ENCODE measurements at regions not wholly inside any gene's neighbourhood (a gene's known extent, or its start where the extent isn't known, plus 50 kb on each side); places are given as distances from the start of the nearest gene placed in this dataset.
"Not testable (repeated sequence)": the region's sequence is repeated elsewhere in the genome, so short reads cannot be mapped to it uniquely, and the experiment has no call there.

DNA sequence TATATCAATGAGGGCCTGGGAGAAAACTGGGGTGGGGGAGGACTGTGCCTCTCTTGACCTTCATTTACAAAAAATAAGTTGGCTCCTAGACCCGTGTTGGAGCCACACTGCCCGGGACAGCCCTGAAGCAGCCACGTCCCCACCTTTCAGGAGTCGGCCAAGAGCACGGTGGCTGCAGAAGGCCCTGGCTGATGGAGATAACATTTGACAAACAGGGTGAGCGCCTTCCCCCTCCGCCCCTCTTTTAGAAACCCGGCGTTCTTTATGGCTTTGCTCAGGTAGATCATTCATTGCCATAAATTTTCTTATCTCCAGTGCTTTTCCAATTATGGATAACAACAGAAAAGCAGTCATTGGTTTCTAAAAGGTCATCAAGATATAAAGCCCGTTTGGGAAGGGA lies 398.1 kb upstream of the TNRC6C start:
- H3K27ac ChIP-seq (ENCODE audit: low read length), result no peak overlapping the region
- Mint-ChIP-seq H3K9me3 (no peaks in the 10 kb centered on the region), H3K27ac (no peak overlapping the region), H3K4me3 (no peak overlapping the region), H3K4me1 (no peaks in the 10 kb centered on the region), H3K27me3 (peaks cover 5 to 10% of the 10 kb centered on the region in 2 donors), H3K36me3 (no peaks in the 10 kb centered on the region)
- no peaks in the 10 kb centered on the region for H3K9me3 ChIP-seq
- ATAC-seq (replicated peaks in 1 of 4) (no peak), DNase-seq (no peak)
- POLR2A ChIA-PET, result no interaction called here
- peaks cover 0 to 37% of the 10 kb centered on the region in 2 experiments for H3K27me3 ChIP-seq (replicated peaks in 1 of 2; ENCODE audit: control insufficient read depth in 2 of 2, extremely low read depth in 1 of 2, insufficient read depth in 2 of 2, low read length in 1 of 2)
- no peak overlapping the region for H3K4me3 ChIP-seq (ENCODE audit: control insufficient read depth in 1 of 2, extremely low read depth in 1 of 2, low read length in 1 of 2)
- WGBS (ENCODE audit: insufficient coverage), result 83% methylated on average over 7 of the region's 10 CpGs
- H3K4me1 ChIP-seq (ENCODE audit: control insufficient read depth in 1 of 2, extremely low read depth in 1 of 2, insufficient read depth in 2 of 2, low read length in 2 of 2), result peaks cover 0 to 3% of the 10 kb centered on the region in 2 experiments
- CTCF ChIA-PET, result no interaction called here
- H3K36me3 ChIP-seq (ENCODE audit: control insufficient read depth in 2 of 2, extremely low read depth in 1 of 2, insufficient read depth in 1 of 2, low read length in 1 of 2), result no peaks in the 10 kb centered on the region

GRCh38 chr17:77560841-77561240 lies 397.7 kb upstream of the TNRC6C start:
- no peak overlapping the region for H3K27ac ChIP-seq (ENCODE audit: low read length)
- 83% methylated on average over 10 of the region's 13 CpGs for WGBS (ENCODE audit: insufficient coverage)
- H3K4me1 ChIP-seq (ENCODE audit: control insufficient read depth in 1 of 2, extremely low read depth in 1 of 2, insufficient read depth in 2 of 2, low read length in 2 of 2), result peaks cover 0 to under 1% of the 10 kb centered on the region in 2 experiments
- no peaks in the 10 kb centered on the region for H3K9me3 ChIP-seq
- Mint-ChIP-seq H3K36me3 (no peaks in the 10 kb centered on the region), H3K27ac (no peak overlapping the region), H3K9me3 (no peaks in the 10 kb centered on the region), H3K4me3 (no peak overlapping the region), H3K4me1 (no peaks in the 10 kb centered on the region), H3K27me3 (peaks cover 5 to 12% of the 10 kb centered on the region in 2 donors)
- H3K27me3 ChIP-seq (replicated peaks in 1 of 2; ENCODE audit: control insufficient read depth in 2 of 2, extremely low read depth in 1 of 2, insufficient read depth in 2 of 2, low read length in 1 of 2), result peaks cover 0 to 34% of the 10 kb centered on the region in 2 experiments
- ATAC-seq (replicated peaks in 1 of 4) (no peak), DNase-seq (no peak)
- H3K4me3 ChIP-seq (ENCODE audit: control insufficient read depth in 1 of 2, extremely low read depth in 1 of 2, low read length in 1 of 2), result no peak overlapping the region
- POLR2A ChIA-PET, result no interaction called here
- CTCF ChIA-PET, result no interaction called here
- no peaks in the 10 kb centered on the region for H3K36me3 ChIP-seq (ENCODE audit: control insufficient read depth in 2 of 2, extremely low read depth in 1 of 2, insufficient read depth in 1 of 2, low read length in 1 of 2)

GRCh38 chr17:77562361-77562760 lies 396.1 kb upstream of the TNRC6C start:
- peaks cover 0 to 32% of the 10 kb centered on the region in 2 experiments for H3K27me3 ChIP-seq (replicated peaks in 1 of 2; ENCODE audit: control insufficient read depth in 2 of 2, extremely low read depth in 1 of 2, insufficient read depth in 2 of 2, low read length in 1 of 2)
- CTCF ChIA-PET; H3K4me3 Mint-ChIP-seq; H3K9me3 Mint-ChIP-seq; H3K27ac Mint-ChIP-seq; POLR2A ChIA-PET; H3K9me3 ChIP-seq; H3K36me3 Mint-ChIP-seq; H3K36me3 ChIP-seq (ENCODE audit: control insufficient read depth in 2 of 2, extremely low read depth in 1 of 2, insufficient read depth in 1 of 2, low read length in 1 of 2); H3K4me1 ChIP-seq (ENCODE audit: control insufficient read depth in 1 of 2, extremely low read depth in 1 of 2, insufficient read depth in 2 of 2, low read length in 2 of 2); H3K27ac ChIP-seq (ENCODE audit: low read length); H3K4me1 Mint-ChIP-seq; ATAC-seq (replicated peaks in 1 of 4); H3K4me3 ChIP-seq (ENCODE audit: control insufficient read depth in 1 of 2, extremely low read depth in 1 of 2, low read length in 1 of 2): not testable (repeated sequence)
- H3K27me3 Mint-ChIP-seq, result peaks cover 5 to 13% of the 10 kb centered on the region in 2 donors
- WGBS (ENCODE audit: insufficient coverage), result 90% methylated on average over 5 of the region's 12 CpGs
- DNase-seq, result peak in 3 of 35 experiments; percentile 6 to 33 (median 19)

DNA sequence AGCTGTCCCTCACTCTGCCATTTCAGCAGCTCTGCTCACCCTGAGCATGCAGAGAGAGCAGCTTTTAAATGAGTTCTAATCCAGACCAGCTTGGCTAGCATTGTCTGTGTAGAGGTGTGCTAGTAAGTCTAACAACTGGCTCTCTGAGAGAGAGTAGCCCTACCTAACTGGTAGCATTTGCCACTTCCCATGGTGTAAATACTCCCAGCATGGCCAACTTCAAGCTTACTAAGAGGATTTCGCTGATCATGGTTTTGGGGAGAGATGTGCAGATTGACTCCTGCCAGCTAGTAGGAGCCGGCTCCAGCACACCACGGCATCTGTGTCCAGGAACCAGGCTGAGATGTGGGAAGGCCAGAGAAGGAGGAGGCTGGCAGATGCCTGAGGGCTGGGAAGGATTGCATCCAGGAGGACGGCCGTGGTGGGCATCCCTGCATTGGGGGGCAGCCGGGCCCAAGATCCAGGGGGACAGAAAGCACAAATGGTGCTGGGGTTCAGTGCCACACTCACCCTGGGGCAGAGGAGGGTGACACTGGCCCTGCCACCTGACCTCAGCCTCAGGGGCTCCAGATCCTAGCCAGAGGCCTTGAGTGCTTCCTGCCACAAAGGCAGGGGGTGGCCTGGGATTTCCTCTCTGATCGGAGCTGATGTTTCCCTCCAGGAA lies 394.9 kb upstream of the TNRC6C start:
- Mint-ChIP-seq H3K4me1 (no peaks in the 10 kb centered on the region), H3K27ac (no peak overlapping the region)

GRCh38 chr17:77564278-77564920 lies 394.1 kb upstream of the TNRC6C start:
- Histone ChIP-seq H3K27me3 (replicated peaks in 1 of 2; ENCODE audit: control insufficient read depth in 2 of 2, extremely low read depth in 1 of 2, insufficient read depth in 2 of 2, low read length in 1 of 2) (peaks cover 0 to 21% of the 10 kb centered on the region in 2 experiments), H3K4me1 (ENCODE audit: control insufficient read depth in 1 of 2, extremely low read depth in 1 of 2, insufficient read depth in 2 of 2, low read length in 2 of 2) (no peaks in the 10 kb centered on the region), H3K9me3 (no peaks in the 10 kb centered on the region), H3K27ac (ENCODE audit: low read length) (no peak overlapping the region), H3K4me3 (ENCODE audit: control insufficient read depth in 1 of 2, extremely low read depth in 1 of 2, low read length in 1 of 2) (no peak overlapping the region), H3K36me3 (ENCODE audit: control insufficient read depth in 2 of 2, extremely low read depth in 1 of 2, insufficient read depth in 1 of 2, low read length in 1 of 2) (no peaks in the 10 kb centered on the region)
- Mint-ChIP-seq H3K27ac (no peak overlapping the region), H3K27me3 (peaks cover 8 to 11% of the 10 kb centered on the region in 2 donors), H3K36me3 (no peaks in the 10 kb centered on the region), H3K4me3 (no peak overlapping the region), H3K4me1 (no peaks in the 10 kb centered on the region), H3K9me3 (no peaks in the 10 kb centered on the region)
- POLR2A ChIA-PET, result no interaction called here
- DNase-seq (no peak), ATAC-seq (replicated peaks in 1 of 4) (no peak)
- CTCF ChIA-PET, result interaction anchor here in 1 of 2 donors (0.6 kb wide), 1 partner anchor 723 kb away, joined by 10 read pairs; no protein-coding TSS in a partner anchor
- WGBS (ENCODE audit: insufficient coverage), result 85% methylated on average over 11 of the region's 13 CpGs

More for the DNA sequence above, 394.9 kb upstream of the TNRC6C start:
- DNase-seq (no peak), ATAC-seq (replicated peaks in 1 of 4) (no peak)
- Mint-ChIP-seq H3K36me3 (no peaks in the 10 kb centered on the region), H3K9me3 (no peaks in the 10 kb centered on the region), H3K27me3 (peaks cover 6 to 9% of the 10 kb centered on the region in 2 donors), H3K4me3 (no peak overlapping the region)
- Histone ChIP-seq H3K27ac (ENCODE audit: low read length) (no peak overlapping the region), H3K4me1 (ENCODE audit: control insufficient read depth in 1 of 2, extremely low read depth in 1 of 2, insufficient read depth in 2 of 2, low read length in 2 of 2) (no peaks in the 10 kb centered on the region), H3K4me3 (ENCODE audit: control insufficient read depth in 1 of 2, extremely low read depth in 1 of 2, low read length in 1 of 2) (no peak overlapping the region), H3K36me3 (ENCODE audit: control insufficient read depth in 2 of 2, extremely low read depth in 1 of 2, insufficient read depth in 1 of 2, low read length in 1 of 2) (no peaks in the 10 kb centered on the region), H3K27me3 (replicated peaks in 1 of 2; ENCODE audit: control insufficient read depth in 2 of 2, extremely low read depth in 1 of 2, insufficient read depth in 2 of 2, low read length in 1 of 2) (peaks cover 0 to 25% of the 10 kb centered on the region in 2 experiments), H3K9me3 (no peaks in the 10 kb centered on the region)
- ChIA-PET POLR2A (no interaction called here), CTCF (no interaction called here)
- 61% methylated on average over 7 of the region's 7 CpGs for WGBS (ENCODE audit: insufficient coverage)

- 85% methylated on average over 5 of the region's 7 CpGs for WGBS (ENCODE audit: insufficient coverage)
- Histone ChIP-seq H3K9me3 (no peaks in the 10 kb centered on the region), H3K4me3 (ENCODE audit: control insufficient read depth in 1 of 2, extremely low read depth in 1 of 2, low read length in 1 of 2) (no peak overlapping the region), H3K4me1 (ENCODE audit: control insufficient read depth in 1 of 2, extremely low read depth in 1 of 2, insufficient read depth in 2 of 2, low read length in 2 of 2) (peaks cover 0 to under 1% of the 10 kb centered on the region in 2 experiments), H3K36me3 (ENCODE audit: control insufficient read depth in 2 of 2, extremely low read depth in 1 of 2, insufficient read depth in 1 of 2, low read length in 1 of 2) (no peaks in the 10 kb centered on the region), H3K27me3 (replicated peaks in 1 of 2; ENCODE audit: control insufficient read depth in 2 of 2, extremely low read depth in 1 of 2, insufficient read depth in 2 of 2, low read length in 1 of 2) (peaks cover 0 to 28% of the 10 kb centered on the region in 2 experiments), H3K27ac (ENCODE audit: low read length) (no peak overlapping the region)
- H3K9me3 Mint-ChIP-seq, result no peaks in the 10 kb centered on the region
- peaks cover 8 to 13% of the 10 kb centered on the region in 2 donors for H3K27me3 Mint-ChIP-seq
- ChIA-PET CTCF (interaction anchor here in 1 of 2 donors (0.6 kb wide), 1 partner anchor 724 kb away, joined by 10 read pairs; no protein-coding TSS in a partner anchor), POLR2A (no interaction called here)
- peaks cover 0 to 4% (median 0%) of the 10 kb centered on the region in 3 donors for H3K4me1 Mint-ChIP-seq
- ATAC-seq (replicated peaks in 1 of 4) (no peak), DNase-seq (no peak)
- H3K36me3 Mint-ChIP-seq, result no peaks in the 10 kb centered on the region
- H3K4me3 Mint-ChIP-seq, result no peak overlapping the region
- no peak overlapping the region for H3K27ac Mint-ChIP-seq
Measured at GRCh38 chr17:77565166-77565565, 393.3 kb upstream of the TNRC6C start.
